ENCODE measurements at regions not wholly inside any gene's neighbourhood (a gene's known extent, or its start where the extent isn't known, plus 50 kb on each side); places are given as distances from the start of the nearest gene placed in this dataset.

- TF ChIP-seq CTCF (IDR thresholded peaks at IDR 0.05) (no peak), POLR2A (IDR thresholded peaks at IDR 0.05) (no peak)
Observed at GRCh38 chr1:55997536-55997935, 581.8 kb downstream of the PLPP3 start.
